Spleen (tissue), 11 donors: ENCODE measurements at regions not wholly inside any gene's neighbourhood (a gene's known extent, or its start where the extent isn't known, plus 50 kb on each side); places are given as distances from the start of the nearest gene placed in this dataset.

Source experiments
- DNase-seq: peaks from one replicate; pipeline ENCODE4 v3.0.0-alpha.2; 2020
- H3K27ac ChIP-seq, 8 donors: fragments of 200-600 bp; sonication (generic) in 7 of 8; 1 replicate in 4 of 8; 2 replicates in 4 of 8; pipeline versions ENCODE4 v1.5.0 to v1.8.0; 2016 to 2021; ENCODE audit warnings: inconsistent platforms in 4 of 8, mild to moderate bottlenecking in 4 of 8, moderate library complexity in 1 of 8
- H3K27me3 ChIP-seq, 7 donors: fragments of 200-600 bp; sonication (generic) in 6 of 7; replicated peaks in 1 of 7; 1 replicate in 4 of 7; 2 replicates in 3 of 7; pipeline versions ENCODE4 v1.5.0 to v1.8.0; 2016 to 2021; ENCODE audit warnings: inconsistent platforms in 3 of 7, mild to moderate bottlenecking in 1 of 7
- H3K36me3 ChIP-seq, 6 donors: fragments of 200-600 bp; sonication (generic) in 5 of 6; 1 replicate in 4 of 6; 2 replicates in 2 of 6; pipeline versions ENCODE4 v1.5.0 to v1.8.0; 2016 to 2021; ENCODE audit warnings: inconsistent platforms in 2 of 6
- H3K4me1 ChIP-seq, 6 donors: fragments of 200-600 bp; sonication (generic) in 5 of 6; 1 replicate in 3 of 6; 2 replicates in 3 of 6; pipeline versions ENCODE4 v1.5.0 to v1.8.0; 2016 to 2021; ENCODE audit warnings: inconsistent platforms in 3 of 6
- H3K4me3 ChIP-seq, 8 donors: fragments of 200-600 bp; sonication (generic) in 7 of 8; 1 replicate in 4 of 8; 2 replicates in 4 of 8; pipeline versions ENCODE4 v1.5.0 to v1.8.0; 2016 to 2021; ENCODE audit warnings: inconsistent platforms in 4 of 8, mild to moderate bottlenecking in 4 of 8, moderate library complexity in 2 of 8
- H3K9me3 ChIP-seq, 8 donors: fragments of 200-600 bp; sonication (generic) in 7 of 8; 1 replicate in 4 of 8; 2 replicates in 4 of 8; pipeline versions ENCODE4 v1.5.0 to v1.8.0; 2016 to 2021; ENCODE audit warnings: inconsistent platforms in 4 of 8
- CTCF ChIP-seq, 11 experiments: fragments of 200-600 bp in 7 of 11; fragments of 450-650 bp in 4 of 11; sonication (generic) in 4 of 11; IDR thresholded peaks in 8 of 11; conservative IDR thresholded peaks in 3 of 11; 1 replicate in 7 of 11; 2 replicates in 4 of 11; pipeline versions ENCODE4 v1.4.0 to v1.8.0; 2016 to 2021; ENCODE audit warnings: antibody characterized with exemption in 11 of 11, inconsistent platforms in 4 of 11, mild to moderate bottlenecking in 1 of 11
- POLR2A ChIP-seq, 3 donors: fragments of 450-650 bp; IDR thresholded peaks; one replicate each; pipeline ENCODE4 v1.5.1; 2017; ENCODE audit warnings: antibody characterized with exemption in 3 of 3, mild to moderate bottlenecking in 1 of 3
- POLR2AphosphoS5 ChIP-seq, 3 donors: sonication (generic); formaldehyde crosslinking; IDR thresholded peaks; one replicate each; pipeline ENCODE4 v1.5.1; 2017; ENCODE audit warnings: antibody characterized with exemption in 3 of 3
- WGBS, 5 donors: extraction: QIAGEN DNeasy Blood & Tissue Kit in 3 of 5; methylation state at CpG; one replicate each; pipeline versions ENCODE4 v1.1.5 to v1.1.7; 2013 to 2018; 5-methylcytosine and 5-hydroxymethylcytosine counted together
- intact Hi-C: fragments of 100-400 bp; cut with DNase I; formaldehyde crosslinking; loops from one replicate; pipeline ENCODE4 v1.15.0; 2023; ENCODE audit warnings: low total_unique reads
- donor health status: healthy with polysubstance abuse.
- donor health status: DM: no; HTN: no; CAD: no; lungs with moderate emphysema.
- donor health status: DM: no; HTN: no; CAD: no.
- donor health status: Bipolar disorder and iron deficiency.
- donor health status: healthy.
- donor health status: DM: no; HTN: no; CAD: no.
- donor health status: DM: yes; HTN: yes; CAD: no.

- no peak overlapping the region for H3K4me3 ChIP-seq
- WGBS, 5 donors = 79 to 91% (median 84%) methylated on average over 4 of the region's 4 CpGs
- DNase-seq = no peak
- H3K9me3 ChIP-seq = no peaks in the 10 kb centered on the region
- no peaks in the 10 kb centered on the region for H3K4me1 ChIP-seq
- intact Hi-C loops = no loop called here
- H3K27me3 ChIP-seq = no peaks in the 10 kb centered on the region
- TF ChIP-seq POLR2A (IDR thresholded peaks at IDR 0.05) (no peak), CTCF (IDR thresholded peaks at IDR 0.05 in 8 of 11, conservative IDR thresholded peaks at IDR 0.05 in 3 of 11) (no peak), POLR2AphosphoS5 (IDR thresholded peaks at IDR 0.05) (no peak)
- H3K27ac ChIP-seq = no peak overlapping the region
- no peaks in the 10 kb centered on the region for H3K36me3 ChIP-seq
Observed at GRCh38 chr6:98016565-98016964, 733.5 kb upstream of the MMS22L start.

- Histone ChIP-seq H3K27me3 (no peaks in the 10 kb centered on the region), H3K36me3 (no peaks in the 10 kb centered on the region), H3K27ac (no peak overlapping the region), H3K4me1 (no peaks in the 10 kb centered on the region), H3K4me3 (no peak overlapping the region), H3K9me3 (no peaks in the 10 kb centered on the region)
- DNase-seq = no peak
- intact Hi-C loops = no loop called here
- TF ChIP-seq POLR2AphosphoS5 (IDR thresholded peaks at IDR 0.05) = no peak
- TF ChIP-seq POLR2A (IDR thresholded peaks at IDR 0.05) = no peak
- no peak for TF ChIP-seq CTCF (IDR thresholded peaks at IDR 0.05 in 8 of 11, conservative IDR thresholded peaks at IDR 0.05 in 3 of 11)
- 41 to 59% (median 51%) methylated on average over 2 of the region's 2 CpGs for WGBS, 5 donors
Observed at GRCh38 chr6:98020222-98020621, 737.2 kb upstream of the MMS22L start.

- no peaks in the 10 kb centered on the region for H3K4me1 ChIP-seq
- TF ChIP-seq POLR2AphosphoS5 (IDR thresholded peaks at IDR 0.05) (no peak), CTCF (IDR thresholded peaks at IDR 0.05 in 8 of 11, conservative IDR thresholded peaks at IDR 0.05 in 3 of 11) (no peak), POLR2A (IDR thresholded peaks at IDR 0.05) (no peak)
- intact Hi-C loops = no loop called here
- H3K27me3 ChIP-seq = no peaks in the 10 kb centered on the region
- no peaks in the 10 kb centered on the region for H3K36me3 ChIP-seq
- H3K9me3 ChIP-seq = no peaks in the 10 kb centered on the region
- H3K27ac ChIP-seq = no peak overlapping the region
- WGBS, 5 donors = 76 to 88% (median 82%) methylated on average over 2 of the region's 2 CpGs
- no peak overlapping the region for H3K4me3 ChIP-seq
- no peak for DNase-seq
Observed at GRCh38 chr6:98024359-98024758, 741.3 kb upstream of the MMS22L start.

- Histone ChIP-seq H3K27me3 (no peaks in the 10 kb centered on the region), H3K4me1 (no peaks in the 10 kb centered on the region), H3K4me3 (no peak overlapping the region), H3K9me3 (no peaks in the 10 kb centered on the region), H3K36me3 (no peaks in the 10 kb centered on the region), H3K27ac (no peak overlapping the region)
- TF ChIP-seq POLR2A (IDR thresholded peaks at IDR 0.05) = no peak
- DNase-seq = no peak
- intact Hi-C loops = no loop called here
- WGBS, 5 donors = 76 to 84% (median 80%) methylated on average over 2 of the region's 2 CpGs
Observed at GRCh38 chr6:98027898-98028297, 744.9 kb upstream of the MMS22L start.

- intact Hi-C loops = no loop called here
- WGBS, 5 donors = 94 to 95% (median 94%) methylated on average over 3 of the region's 3 CpGs
- H3K36me3 ChIP-seq = no peaks in the 10 kb centered on the region
- H3K9me3 ChIP-seq = no peaks in the 10 kb centered on the region
- no peak overlapping the region for H3K27ac ChIP-seq
- no peaks in the 10 kb centered on the region for H3K27me3 ChIP-seq
- no peak for DNase-seq
- no peak for TF ChIP-seq POLR2A (IDR thresholded peaks at IDR 0.05)
- H3K4me1 ChIP-seq = no peaks in the 10 kb centered on the region
- no peak overlapping the region for H3K4me3 ChIP-seq
Observed at GRCh38 chr6:98033617-98034016, 750.6 kb upstream of the MMS22L start.
